D341Med (cell line): ENCODE measurements at regions not wholly inside any gene's neighbourhood (a gene's known extent, or its start where the extent isn't known, plus 50 kb on each side); places are given as distances from the start of the nearest gene placed in this dataset.
A peak's percentile ranks its signal among the peaks of the same experiment; 100 is the strongest.
"Not testable (repeated sequence)": the region's sequence is repeated elsewhere in the genome, so short reads cannot be mapped to it uniquely, and the experiment has no call there.

Experiments
- DNase-seq: peaks from one replicate; pipeline ENCODE4 v3.0.0; 2012; ENCODE audit warnings: low spot score

DNA sequence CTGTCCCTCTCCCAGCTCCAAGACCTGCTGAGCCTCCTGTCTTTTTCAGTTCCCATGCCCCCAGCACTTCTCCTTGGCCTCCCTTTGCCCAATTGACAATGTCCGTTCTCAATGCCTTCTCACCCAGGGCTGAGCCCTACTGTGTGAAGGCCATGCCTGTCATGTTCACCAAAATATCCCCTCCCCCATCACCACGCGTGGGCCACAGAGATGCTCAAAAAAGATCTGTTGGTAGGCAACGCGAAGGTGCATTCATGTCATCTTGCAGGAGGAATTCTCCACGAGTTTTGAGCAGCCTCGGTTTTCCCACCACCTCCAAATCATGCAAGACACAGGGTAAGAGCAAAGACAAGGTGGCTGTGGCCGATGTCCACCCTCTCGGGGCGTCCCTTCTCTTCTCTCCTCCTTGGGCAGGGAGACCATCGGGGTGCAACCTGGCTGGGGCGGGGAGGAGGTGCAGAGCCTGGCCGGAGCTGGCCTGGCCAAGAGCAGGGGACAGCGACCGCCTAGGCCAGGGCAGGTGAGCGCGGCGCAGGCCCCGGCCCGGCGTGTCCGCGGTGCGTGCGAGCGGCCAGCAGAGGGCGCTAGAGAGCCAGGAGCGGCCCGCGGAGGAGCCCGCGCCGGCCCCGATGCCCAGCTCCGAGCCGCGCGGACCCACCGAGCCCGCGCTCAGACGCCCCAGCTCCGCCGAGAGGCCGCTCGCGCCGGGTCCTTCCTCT lies 56.3 kb upstream of the KRTAP5-11 start:
- peak; percentile 86 for DNase-seq

DNA sequence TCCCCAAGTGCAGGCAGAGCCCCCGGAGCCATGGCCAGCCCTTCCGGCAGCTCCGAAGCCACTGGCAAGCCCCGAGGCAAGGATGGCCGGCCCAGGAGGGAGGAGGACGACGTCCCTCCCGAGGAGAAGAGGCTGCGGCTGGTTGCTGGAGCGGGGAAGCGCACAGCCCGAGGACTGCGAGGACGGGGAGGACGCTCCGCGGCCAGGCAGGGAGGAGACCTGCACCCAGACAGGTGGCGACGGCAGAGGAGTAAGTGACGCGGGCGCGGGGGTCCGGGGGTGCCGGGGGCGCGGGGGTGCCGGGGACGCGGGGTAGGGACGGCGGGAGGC lies 56.8 kb upstream of the KRTAP5-11 start:
- peak; percentile 52 for DNase-seq

DNA sequence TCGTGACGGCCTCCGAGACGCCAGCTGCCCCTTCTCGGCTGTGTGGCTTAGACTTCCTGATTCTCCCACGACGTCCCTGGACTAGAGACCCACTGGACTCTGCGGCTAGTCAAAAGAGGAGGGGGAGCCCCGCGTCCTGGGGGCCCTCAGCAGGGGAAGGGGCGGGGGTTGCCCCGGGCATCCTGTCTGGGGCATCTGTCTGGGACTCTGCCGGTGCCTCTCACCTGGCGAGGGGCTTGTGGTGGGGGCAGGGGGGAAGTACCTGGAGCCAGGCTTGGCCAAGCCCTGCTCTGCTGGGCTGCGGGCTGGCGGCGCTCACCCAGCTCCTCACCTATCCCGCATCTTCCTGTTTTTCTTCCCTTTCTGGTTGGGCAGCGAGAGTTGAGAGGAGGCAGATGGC lies 57.2 kb upstream of the KRTAP5-11 start:
- not testable (repeated sequence) for DNase-seq

DNA sequence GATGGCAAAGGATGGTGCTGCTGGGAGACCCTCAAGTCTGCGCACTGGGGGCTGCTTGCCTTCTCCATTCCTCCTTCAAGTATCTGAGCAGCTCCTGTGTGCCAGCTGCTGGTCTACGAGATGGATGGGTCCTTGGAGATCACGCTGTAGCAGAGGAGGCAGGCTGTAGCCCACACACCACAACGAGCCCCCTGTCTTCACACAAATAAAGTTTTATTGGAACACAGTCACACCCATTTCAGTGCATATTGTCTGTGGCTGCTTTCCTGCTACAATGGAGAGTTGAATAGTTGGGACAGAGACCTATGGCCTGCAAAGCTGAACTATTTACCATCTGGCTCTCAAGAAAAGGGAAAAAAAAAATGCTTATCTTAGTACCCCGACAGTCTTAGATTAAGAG lies 64.4 kb upstream of the KRTAP5-11 start:
- DNase-seq: not testable (repeated sequence)

DNA sequence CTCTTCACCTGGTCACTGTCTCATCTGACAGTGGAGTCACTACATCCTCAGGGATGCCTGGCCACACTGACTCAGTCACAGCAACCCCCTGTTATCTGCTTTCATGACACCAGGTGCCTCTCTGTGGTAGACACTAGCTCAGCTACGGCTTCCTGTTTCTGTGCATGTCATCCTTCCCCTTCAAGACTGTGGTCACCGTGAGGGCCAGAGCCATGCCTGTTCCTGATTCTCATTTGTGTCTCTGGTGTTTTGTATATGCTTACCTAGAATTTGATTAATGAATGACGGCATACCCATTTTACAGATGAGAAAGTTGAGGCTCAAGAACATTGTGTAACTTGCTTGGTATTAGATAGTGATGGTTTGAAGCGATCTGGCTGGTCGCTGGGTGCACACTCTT lies 70.3 kb upstream of the KRTAP5-11 start:
- not testable (repeated sequence) for DNase-seq

DNA sequence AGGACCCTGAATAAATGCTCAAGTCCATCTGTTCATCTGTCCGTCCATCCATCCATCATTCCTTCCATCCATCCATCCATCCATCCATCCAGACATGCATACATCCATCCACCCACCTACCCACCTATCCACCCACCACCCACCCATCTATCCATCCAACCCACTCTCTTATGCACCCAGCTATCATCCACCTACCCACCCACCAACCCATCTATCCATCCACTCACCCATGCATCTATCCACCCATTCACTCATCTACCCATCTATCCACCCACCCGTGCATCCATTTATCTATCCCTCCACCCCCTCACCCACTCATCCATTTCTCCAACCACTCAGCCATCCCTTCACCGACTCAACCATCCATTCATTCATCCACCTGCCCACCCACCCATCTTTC lies 71.7 kb upstream of the KRTAP5-11 start:
- not testable (repeated sequence) for DNase-seq

DNA sequence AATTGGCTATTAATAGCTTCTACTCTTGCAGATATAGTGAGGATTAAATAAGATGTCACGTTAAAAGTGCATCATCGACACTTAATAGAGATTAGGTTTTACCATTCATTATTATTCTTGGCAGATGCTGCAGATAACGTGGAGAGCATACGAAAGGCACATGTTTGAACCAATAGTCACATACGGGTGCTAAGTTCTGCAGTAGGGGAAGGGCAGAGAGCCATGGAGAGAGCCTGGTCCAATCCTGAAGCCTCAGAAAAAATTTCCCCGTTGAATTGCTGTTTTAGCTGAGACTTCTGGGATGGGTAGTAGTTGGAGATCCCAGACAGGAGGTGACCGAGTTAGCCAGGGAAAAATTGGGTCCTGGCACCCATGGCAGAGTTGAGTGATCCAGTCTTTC lies 72.4 kb upstream of the KRTAP5-11 start:
- not testable (repeated sequence) for DNase-seq

DNA sequence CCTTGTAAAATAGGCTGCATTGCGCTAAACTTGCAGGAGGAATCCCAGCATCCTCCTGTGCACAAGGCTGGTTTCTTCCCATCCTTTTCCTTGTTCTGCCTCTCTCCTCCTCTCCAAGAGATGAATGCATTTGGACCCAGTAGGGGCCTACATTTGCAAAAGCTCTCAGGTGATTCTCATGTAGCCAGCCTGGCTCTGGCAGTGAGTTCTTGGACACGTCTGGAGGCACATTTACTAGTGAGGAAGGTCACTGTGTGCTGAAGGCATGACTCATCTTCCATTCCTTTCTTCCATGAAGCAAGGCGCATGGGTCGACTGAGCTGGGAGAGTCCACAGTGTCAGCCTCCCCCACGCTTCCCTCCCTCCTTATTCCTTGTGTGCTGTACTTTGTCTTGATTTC lies 73.8 kb upstream of the KRTAP5-11 start:
- not testable (repeated sequence) for DNase-seq

DNA sequence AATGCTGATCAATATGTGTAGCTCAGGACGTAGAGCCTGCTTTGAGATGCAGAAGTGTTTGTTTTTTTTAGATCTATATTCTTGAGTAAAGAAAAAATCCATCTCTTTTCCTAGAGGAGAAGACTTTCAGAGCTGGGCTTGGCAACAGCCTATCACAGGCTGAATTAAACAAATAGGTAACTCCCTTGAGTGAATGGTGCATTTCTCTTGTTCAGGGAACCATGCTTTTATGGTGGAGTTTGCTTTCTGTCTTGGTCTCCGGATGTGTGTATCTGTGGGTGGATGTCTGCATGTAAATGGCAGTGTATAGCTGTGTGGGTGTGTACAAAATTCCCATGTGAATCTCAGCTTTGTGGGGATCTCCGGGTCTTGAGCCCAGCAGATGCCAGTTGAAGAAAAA lies 82.3 kb upstream of the KRTAP5-11 start:
- not testable (repeated sequence) for DNase-seq

DNA sequence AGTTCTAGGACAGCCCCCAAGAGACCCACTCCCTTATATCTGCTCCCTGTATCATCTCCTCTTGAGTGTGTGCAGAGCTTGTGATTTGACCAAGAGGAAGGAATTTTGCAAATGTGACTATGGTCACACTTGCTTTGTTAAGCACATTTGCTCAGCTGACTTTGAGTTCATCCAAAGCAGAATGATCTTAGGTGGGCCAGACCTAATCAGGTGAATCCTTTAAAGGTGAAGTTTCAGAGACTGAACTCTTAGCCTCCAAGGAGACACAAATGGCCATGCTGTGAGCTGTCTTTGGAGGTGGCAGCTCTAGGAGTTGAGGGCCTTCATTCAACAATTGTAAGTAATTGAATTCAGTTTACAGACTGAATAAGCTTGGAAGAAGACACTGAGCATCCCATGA lies 115.4 kb upstream of the KRTAP5-11 start:
- not testable (repeated sequence) for DNase-seq

DNA sequence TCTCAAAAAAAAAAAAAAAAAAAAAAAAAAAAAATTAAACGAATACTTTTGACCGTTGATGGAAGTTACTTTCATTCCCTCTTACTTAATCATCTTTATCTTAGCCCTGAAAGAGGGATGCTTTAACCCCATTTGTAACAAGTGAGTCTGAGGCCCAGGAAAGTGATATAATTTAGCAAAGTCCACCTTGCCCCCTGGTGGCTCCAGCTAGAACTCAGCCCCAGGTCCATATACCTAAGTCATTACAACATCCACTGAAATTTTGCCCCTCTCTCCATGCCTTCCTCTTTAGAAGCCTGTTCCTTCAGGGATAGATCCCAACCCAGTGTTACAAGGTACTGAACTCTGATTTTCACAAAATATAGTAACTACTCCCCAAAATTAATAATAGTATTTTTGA lies 116.3 kb upstream of the KRTAP5-11 start:
- not testable (repeated sequence) for DNase-seq

DNA sequence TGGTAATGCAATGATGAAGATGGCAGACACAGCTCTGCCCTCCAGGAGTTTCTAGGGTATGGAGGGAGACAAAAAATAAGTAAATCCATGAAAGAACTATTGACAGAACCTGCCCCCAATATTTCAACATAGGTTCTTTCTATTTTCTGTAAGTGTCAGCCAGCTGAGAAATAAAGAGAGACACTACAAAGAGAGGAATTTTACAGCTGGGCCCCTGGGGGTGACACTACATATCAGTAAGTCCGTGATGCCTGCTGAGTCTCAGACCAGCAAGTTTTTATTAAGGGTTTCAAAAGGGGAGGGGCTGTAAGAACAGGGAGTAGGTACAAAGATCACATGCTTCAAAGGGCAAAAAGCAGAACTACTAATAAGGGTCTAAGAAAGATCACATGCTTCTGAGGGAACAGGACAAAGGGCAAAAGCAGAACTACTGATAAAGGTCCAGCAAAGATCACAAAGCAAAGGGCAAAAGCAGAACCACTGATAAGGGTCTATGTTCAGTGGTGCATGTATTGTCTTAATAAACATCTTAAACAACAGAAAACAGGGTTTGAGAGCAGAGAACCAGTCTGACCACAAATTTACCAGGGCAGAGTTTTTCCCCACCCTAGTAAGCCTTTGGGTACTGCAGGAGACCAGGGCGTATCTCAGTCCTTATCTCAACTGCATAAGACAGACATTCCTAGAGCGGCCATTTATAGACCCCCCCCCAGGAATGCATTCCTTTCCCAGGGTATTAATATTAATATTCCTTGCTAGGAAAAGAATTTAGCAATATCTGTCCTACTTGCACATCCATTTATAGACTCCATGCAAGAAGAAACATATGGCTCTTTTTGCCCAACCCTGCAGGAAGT lies 119.0 kb upstream of the KRTAP5-11 start:
- DNase-seq: not testable (repeated sequence)

DNA sequence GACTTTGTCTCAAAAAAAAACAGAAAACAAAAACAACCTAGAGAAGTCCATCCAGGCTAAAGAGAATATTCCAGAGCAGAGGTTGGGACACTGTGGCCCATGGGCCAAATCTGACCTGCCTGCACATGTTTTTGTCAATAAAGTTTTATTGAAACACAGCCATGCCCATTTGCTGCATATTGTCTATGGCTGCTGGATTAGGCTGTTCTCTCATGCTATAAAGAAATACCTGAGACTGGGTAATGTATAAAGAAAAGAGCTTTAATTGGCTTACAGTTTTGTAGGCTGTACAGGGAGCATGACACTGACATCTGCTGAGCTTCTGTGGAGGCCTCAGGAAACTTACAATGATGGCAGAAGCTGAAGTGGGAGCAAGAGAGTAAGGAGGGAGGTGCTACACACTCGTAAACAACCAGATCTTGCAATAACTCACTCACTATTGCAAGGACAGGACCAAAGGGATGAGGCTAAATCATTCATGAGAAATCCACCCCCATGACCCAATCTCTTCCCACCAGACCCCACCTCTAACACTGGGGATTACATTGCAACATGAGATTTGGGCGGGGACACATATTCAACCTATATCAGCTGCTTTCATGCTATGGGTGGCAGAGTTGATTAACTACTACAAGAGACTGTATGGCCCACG lies 122.5 kb upstream of the KRTAP5-11 start:
- not testable (repeated sequence) for DNase-seq

DNA sequence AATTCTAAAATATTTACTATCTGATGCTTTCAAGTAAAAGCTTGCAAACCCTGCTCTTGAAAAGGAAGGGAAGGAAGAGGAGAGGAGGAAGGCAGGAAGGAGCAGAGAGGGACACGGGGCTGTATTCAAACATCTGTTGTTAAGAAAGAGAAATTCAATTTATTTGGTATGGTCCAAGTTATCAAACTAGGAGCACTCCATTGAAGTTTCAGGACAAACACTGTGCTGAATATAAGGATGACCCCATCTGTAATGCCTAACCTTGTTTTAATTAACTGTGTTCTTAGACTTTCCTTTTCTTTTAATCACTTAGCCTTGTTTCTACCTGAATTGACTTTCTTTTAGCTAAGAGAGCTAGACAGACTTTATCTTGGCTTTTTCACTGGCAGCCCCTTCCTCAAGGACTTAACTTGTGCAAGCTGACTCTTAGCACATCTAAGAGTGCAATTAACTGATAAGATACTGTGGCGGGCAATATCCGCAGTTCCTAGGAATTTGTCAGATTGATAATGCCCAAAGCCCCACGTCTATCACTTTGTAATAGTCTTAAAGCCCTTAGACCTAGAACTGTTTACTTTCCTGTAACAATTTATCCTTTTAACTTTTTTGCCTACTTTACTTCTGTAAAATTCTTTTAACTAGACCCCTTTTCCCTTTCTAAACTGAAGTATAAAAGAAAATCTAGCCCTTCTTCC lies 123.2 kb upstream of the KRTAP5-11 start:
- not testable (repeated sequence) for DNase-seq

DNA sequence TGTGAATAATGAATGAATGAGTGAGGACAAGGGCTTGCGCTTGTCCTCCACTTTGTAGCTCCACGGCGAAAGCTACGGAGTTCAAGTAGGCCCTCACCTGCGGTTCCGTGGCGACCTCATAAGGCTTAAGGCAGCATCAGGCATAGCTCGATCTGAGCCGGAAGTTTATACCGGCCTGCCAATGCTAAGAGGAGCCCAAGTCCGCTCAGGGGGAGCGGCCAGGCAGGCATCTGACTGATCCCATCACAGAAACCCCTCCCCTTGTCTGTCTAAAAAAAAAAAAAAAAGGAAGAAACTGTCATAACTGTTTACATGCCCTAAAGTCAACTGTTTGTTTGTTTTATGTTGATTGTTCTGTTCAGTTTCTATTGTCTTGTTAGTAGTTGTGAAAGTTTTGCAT lies 124.4 kb upstream of the KRTAP5-11 start:
- DNase-seq: not testable (repeated sequence)

DNA sequence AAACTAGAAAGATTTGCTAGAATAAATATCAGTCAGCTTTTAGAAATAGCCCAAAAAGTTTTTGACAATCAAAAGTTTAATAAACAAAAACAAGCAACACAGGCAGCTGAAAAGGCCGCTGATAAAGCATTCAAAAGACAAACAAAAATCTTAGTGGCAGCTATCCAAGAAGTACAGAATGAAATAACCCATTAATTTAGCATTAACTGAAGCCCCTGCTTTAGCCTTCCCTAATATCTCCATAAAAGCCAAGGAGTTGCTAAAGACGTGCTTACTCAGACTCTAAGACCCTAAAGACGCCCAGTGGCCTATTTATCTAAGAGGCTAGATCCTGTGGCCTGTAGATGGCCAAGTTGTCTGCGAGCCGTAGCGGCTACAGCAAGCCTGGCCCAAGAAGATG lies 123.5 kb upstream of the DEFB108B start:
- DNase-seq: not testable (repeated sequence)

DNA sequence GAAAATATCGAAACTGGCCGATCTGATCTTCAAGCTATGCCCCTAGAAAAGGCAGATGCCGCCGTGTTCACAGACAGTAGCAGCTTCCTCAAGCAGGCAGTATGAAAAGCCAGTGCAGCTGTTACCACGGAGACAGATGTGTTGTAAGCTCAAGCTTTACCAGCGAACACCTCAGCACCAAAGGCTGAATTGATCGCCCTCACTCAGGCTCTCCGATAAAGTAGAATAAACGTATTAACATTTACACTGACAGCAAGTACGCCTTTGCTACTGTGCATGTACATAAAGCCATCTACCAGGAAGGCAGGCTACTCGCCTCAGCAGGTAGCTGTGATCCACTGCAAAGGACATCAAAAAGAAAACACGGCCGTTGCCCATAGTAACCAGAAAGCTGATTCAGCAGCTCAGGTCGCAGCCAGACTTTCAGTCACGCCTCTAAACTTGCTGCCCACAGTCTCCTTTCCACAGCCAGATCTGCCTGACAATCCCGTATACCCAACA lies 122.8 kb upstream of the DEFB108B start:
- DNase-seq: not testable (repeated sequence)

DNA sequence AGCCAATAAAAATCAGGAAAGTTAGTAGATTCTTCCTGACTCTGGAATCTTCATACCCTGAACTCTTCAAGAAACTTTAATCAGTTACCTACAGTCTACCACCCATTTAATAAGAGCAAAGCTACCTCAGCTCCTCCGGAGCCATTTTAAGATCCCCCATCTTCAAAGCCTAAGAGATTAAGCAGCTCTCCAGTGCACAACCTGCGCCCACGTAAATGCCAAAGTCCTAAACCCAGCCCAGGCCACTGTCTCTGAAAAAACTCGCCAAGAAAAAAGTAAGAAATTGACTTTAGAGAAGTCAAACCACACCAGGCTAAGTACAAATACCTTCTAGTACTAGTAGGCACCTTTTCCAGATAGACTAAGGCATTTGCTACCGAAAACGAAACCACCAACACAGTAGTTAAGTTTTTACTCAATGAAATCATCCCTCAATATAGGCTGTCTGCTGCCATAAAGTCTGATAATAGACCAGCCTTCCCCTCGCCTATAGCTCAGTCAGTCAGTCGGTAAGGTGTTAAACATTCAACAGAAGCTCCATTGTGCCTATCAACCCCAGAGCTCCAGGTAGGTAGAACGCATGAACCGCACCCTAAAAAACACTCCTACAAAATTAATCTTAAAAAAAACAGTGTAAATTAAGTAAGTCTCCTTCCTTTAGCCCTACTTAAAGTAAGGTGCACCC lies 122.2 kb upstream of the DEFB108B start:
- DNase-seq: not testable (repeated sequence)

DNA sequence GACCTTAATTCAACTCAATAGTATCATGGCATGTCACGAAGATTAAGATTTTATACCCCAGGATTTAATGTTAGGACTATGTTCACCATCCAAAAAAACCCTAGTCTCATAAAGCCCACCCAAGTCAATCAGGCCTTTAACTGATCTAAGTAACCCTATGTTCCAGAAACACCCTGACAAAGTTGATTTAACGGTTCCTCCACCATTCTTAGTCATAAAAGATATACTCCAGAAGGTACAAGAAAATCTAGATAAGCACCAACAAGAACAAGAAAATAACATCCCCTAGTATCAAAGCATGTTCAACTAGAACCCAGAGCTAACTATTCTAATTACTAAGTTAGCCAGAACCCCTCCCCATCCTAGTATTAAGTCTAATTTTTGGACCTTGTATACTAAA lies 120.7 kb upstream of the DEFB108B start:
- DNase-seq: not testable (repeated sequence)

DNA sequence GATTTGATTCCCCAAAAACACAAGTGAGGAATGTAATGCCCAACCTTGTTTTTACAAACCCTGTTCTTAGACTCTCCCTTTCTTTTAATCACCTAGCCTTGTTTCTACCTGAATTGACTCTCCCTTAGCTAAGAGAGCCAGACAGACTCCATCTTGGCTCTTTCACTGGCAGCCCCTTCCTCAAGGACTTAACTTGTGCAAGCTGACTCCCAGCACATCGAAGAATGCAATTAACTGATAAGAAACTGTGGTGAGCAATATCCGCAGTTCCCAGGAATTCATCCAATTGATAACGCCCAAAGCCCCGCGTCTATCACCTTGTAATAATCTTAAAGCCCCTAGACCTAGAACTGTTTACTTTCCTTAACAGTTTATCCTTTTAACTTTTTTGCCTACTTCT lies 120.2 kb upstream of the DEFB108B start:
- not testable (repeated sequence) for DNase-seq

DNA sequence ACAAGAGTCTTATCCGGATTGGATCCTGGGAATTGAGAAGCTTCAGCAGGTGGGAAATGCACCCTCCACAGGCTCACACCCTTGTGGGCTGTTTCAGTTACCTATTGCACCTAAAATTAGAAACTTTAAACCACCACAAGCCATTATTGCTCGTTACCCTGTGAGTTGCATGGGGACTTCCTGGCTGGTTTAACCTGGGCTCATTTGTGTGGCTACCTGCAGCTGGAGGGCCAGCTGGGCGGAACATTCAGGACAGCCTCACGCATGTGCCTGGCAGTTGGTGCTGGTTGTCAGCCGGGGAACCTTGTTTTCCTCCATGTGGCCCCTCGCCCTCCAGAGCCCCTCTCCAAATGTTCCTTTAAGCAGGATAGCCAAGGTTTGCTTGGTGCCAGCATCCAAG lies 118.5 kb upstream of the DEFB108B start:
- not testable (repeated sequence) for DNase-seq
